OCI-LY1 (cell line): ENCODE measurements at regions not wholly inside any gene's neighbourhood (a gene's known extent, or its start where the extent isn't known, plus 50 kb on each side); places are given as distances from the start of the nearest gene placed in this dataset.

Source experiments
- EZH2 ChIP-seq: fragments of 200-600 bp; sonication (generic), shearing (Covaris generic); IDR thresholded peaks from 2 replicates; pipeline ENCODE4 v1.8.0; 2017; ENCODE audit warnings: borderline replicate concordance, mixed run types, mild to moderate bottlenecking, antibody characterized with exemption, low read length, moderate library complexity, mixed read lengths
- TF ChIP-seq, protein P1 (sequence below): fragments of 200-600 bp; sonication (generic), shearing (Covaris generic); IDR thresholded peaks from 2 replicates; pipeline ENCODE4 v1.5.1; 2017; ENCODE audit warnings: mild to moderate bottlenecking, antibody characterized with exemption, low read length, moderate library complexity, mixed read lengths

DNA sequence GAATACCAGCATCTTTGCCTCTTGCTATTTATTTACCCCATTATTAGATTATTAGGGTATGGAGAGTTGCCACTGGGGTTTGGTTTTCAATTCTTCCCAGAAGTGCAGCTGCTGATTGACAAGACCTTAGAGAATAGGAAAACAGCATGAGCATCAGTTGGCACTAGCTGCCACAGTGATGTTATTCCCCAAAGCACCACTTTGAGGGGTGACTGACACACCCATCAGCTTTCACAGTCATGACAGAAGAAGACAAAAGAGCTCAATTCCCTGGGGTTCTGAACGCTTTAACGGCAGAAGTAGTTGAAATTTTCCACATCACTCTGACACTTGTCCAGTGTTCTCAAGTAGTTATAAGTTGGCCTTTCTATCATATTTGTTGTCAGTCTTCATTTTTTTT lies 55.0 kb upstream of the NR3C2 start:
- TF ChIP-seq, protein P1, sequence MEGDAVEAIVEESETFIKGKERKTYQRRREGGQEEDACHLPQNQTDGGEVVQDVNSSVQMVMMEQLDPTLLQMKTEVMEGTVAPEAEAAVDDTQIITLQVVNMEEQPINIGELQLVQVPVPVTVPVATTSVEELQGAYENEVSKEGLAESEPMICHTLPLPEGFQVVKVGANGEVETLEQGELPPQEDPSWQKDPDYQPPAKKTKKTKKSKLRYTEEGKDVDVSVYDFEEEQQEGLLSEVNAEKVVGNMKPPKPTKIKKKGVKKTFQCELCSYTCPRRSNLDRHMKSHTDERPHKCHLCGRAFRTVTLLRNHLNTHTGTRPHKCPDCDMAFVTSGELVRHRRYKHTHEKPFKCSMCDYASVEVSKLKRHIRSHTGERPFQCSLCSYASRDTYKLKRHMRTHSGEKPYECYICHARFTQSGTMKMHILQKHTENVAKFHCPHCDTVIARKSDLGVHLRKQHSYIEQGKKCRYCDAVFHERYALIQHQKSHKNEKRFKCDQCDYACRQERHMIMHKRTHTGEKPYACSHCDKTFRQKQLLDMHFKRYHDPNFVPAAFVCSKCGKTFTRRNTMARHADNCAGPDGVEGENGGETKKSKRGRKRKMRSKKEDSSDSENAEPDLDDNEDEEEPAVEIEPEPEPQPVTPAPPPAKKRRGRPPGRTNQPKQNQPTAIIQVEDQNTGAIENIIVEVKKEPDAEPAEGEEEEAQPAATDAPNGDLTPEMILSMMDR: no peak
- TF ChIP-seq EZH2: no peak
